B cell (primary cell): ENCODE measurements at regions not wholly inside any gene's neighbourhood (a gene's known extent, or its start where the extent isn't known, plus 50 kb on each side); places are given as distances from the start of the nearest gene placed in this dataset.

Experiments used
- ATAC-seq: fragments of 200-7000 bp; cut with Tn5 transposase; one replicate; pipeline ENCODE4 v1.10.0; 2021; ENCODE audit warnings: low read depth, mild to moderate bottlenecking, moderate number of reproducible peaks, moderate library complexity
- CTCF ChIA-PET: fragments of 350-600 bp; sonication (Branson Sonifier 250); formaldehyde crosslinking; loops from one replicate; lab custom pipeline; 2021; ENCODE audit warnings: antibody characterized with exemption, inconsistent platforms; lab: Charles Lee
- POLR2A ChIA-PET: fragments of 350-600 bp; sonication (Branson Sonifier 250); formaldehyde crosslinking; loops from one replicate; lab custom pipeline; 2021; ENCODE audit warnings: antibody characterized with exemption; lab: Charles Lee
- DNase-seq: peaks from one replicate; pipeline ENCODE4 v3.0.0; 2013
- H2AFZ ChIP-seq: 2 replicates; pipeline ENCODE4 v1.6.1; 2012; ENCODE audit warnings: mild to moderate bottlenecking, low read depth, low read length; ENCODE audit not compliant: insufficient read depth, poor library complexity, severe bottlenecking
- H3K27ac ChIP-seq, 2 donors: 1 replicate in 1 of 2; 2 replicates in 1 of 2; pipeline ENCODE4 v1.5.1; 2012 to 2013; ENCODE audit warnings: low read length in 2 of 2, mild to moderate bottlenecking in 2 of 2, moderate library complexity in 1 of 2
- H3K27me3 ChIP-seq, 4 experiments: fragments of 200-600 bp in 1 of 4; sonication (generic) in 1 of 4; replicated peaks in 1 of 4; 1 replicate in 2 of 4; 2 replicates in 2 of 4; pipeline versions ENCODE4 v1.6.1 to v1.7.0; 2013 to 2016; ENCODE audit warnings: low read length in 3 of 4, mild to moderate bottlenecking in 2 of 4, mixed read lengths in 1 of 4, moderate library complexity in 1 of 4; ENCODE audit not compliant: insufficient read depth in 4 of 4, control insufficient read depth in 3 of 4; ENCODE audit errors: control extremely low read depth in 1 of 4
- H3K36me3 ChIP-seq, 2 experiments: replicated peaks in 1 of 2; 1 replicate in 1 of 2; 2 replicates in 1 of 2; pipeline versions ENCODE4 v1.6.1 to v1.7.1; 2013; ENCODE audit warnings: low read length in 1 of 2; ENCODE audit not compliant: insufficient read depth in 2 of 2, control insufficient read depth in 1 of 2; ENCODE audit errors: control extremely low read depth in 1 of 2, extremely low read depth in 1 of 2
- H3K4me1 ChIP-seq, 2 donors: fragments of 200-600 bp in 1 of 2; sonication (generic) in 1 of 2; 1 replicate in 1 of 2; 2 replicates in 1 of 2; pipeline versions ENCODE4 v1.5.1 to v1.6.1; 2013 to 2017; ENCODE audit warnings: low read length in 2 of 2; ENCODE audit not compliant: control insufficient read depth in 2 of 2, insufficient read depth in 2 of 2
- H3K4me2 ChIP-seq: replicated peaks from 2 replicates; pipeline ENCODE3; 2012; ENCODE audit warnings: mild to moderate bottlenecking, low read depth, low read length; ENCODE audit not compliant: poor library complexity, severe bottlenecking
- H3K4me3 ChIP-seq, 5 experiments: fragments of 200-600 bp in 1 of 5; sonication (generic) in 1 of 5; 1 replicate in 3 of 5; 2 replicates in 2 of 5; pipeline versions ENCODE4 v1.5.1 to v1.7.0; 2011 to 2016; ENCODE audit warnings: low read length in 4 of 5, mild to moderate bottlenecking in 4 of 5, low read depth in 2 of 5, control low read depth in 1 of 5, moderate library complexity in 1 of 5; ENCODE audit not compliant: insufficient read depth in 1 of 5; ENCODE audit errors: control extremely low read depth in 1 of 5, extremely low read depth in 1 of 5
- H3K79me2 ChIP-seq: fragments of 200-600 bp; sonication (generic); one replicate; pipeline ENCODE4 v1.6.0; 2016; ENCODE audit warnings: low read length; ENCODE audit not compliant: control insufficient read depth, insufficient read depth
- H3K9ac ChIP-seq: fragments of 200-600 bp; sonication (generic); 2 replicates; pipeline ENCODE4 v1.6.1; 2017; ENCODE audit warnings: mild to moderate bottlenecking, low read length, moderate library complexity
- H3K9me3 ChIP-seq, 3 donors: one replicate each; pipeline versions ENCODE4 v1.6.1 to v1.7.1; 2013; ENCODE audit warnings: low read length in 2 of 3; ENCODE audit not compliant: control insufficient read depth in 2 of 3, insufficient read depth in 1 of 3; ENCODE audit errors: control extremely low read depth in 1 of 3
- H4K20me1 ChIP-seq: 2 replicates; pipeline ENCODE4 v1.6.0; 2012; ENCODE audit warnings: mild to moderate bottlenecking, low read length; ENCODE audit not compliant: insufficient read depth, control insufficient read depth, poor library complexity, severe bottlenecking
- H3K27ac Mint-ChIP-seq: one replicate; pipeline ENCODE4 v1.8.0; 2021; ENCODE audit warnings: mixed read lengths
- H3K27me3 Mint-ChIP-seq: one replicate; pipeline ENCODE4 v1.8.0; 2021; ENCODE audit warnings: mixed read lengths
- H3K4me1 Mint-ChIP-seq: one replicate; pipeline ENCODE4 v1.8.0; 2021; ENCODE audit warnings: mixed read lengths
- H3K4me3 Mint-ChIP-seq: one replicate; pipeline ENCODE4 v1.8.0; 2021; ENCODE audit warnings: mixed read lengths
- H3K9me3 Mint-ChIP-seq: one replicate; pipeline ENCODE4 v1.8.0; 2022; ENCODE audit warnings: mixed read lengths; ENCODE audit not compliant: insufficient read depth
- EZH2 ChIP-seq: IDR thresholded peaks from 2 replicates; pipeline ENCODE4 v1.6.1; 2012; ENCODE audit warnings: borderline replicate concordance, low read depth, mild to moderate bottlenecking, moderate library complexity, low read length; ENCODE audit not compliant: insufficient read depth, poor library complexity, severe bottlenecking
- WGBS: methylation state at CpG from one replicate; pipeline ENCODE4 v1.1.5; 2013; ENCODE audit warnings: missing lambda C conversion rate; ENCODE audit not compliant: insufficient coverage; 5-methylcytosine and 5-hydroxymethylcytosine counted together
- intact Hi-C: fragments of 100-400 bp; cut with micrococcal nuclease; formaldehyde crosslinking; loops from one replicate; pipeline ENCODE4 v1.10.0; 2022
- TF ChIP-seq, protein P1 (sequence below): fragments of 200-600 bp; IDR thresholded peaks from one replicate; pipeline ENCODE4 v1.8.0; 2022; ENCODE audit warnings: antibody characterized with exemption, mild to moderate bottlenecking

DNA sequence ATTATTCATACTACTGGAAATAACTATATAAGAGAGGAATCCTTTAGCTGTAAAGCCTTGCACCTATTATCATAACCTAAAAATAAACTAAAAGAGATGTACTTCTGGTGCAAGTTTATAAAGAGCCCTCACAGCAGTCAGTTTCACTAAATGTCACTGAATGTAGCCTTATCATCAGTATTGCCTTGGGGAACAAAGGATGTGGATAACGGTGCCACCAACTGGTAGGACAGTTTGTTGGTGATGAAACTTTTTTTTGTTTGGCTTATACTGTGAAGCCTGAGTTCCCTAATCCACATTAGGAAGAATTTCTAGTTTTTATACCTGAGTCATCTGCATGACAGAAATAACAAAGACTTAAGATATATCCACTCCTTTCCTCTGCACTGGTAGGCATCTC, 117.9 kb upstream of the COL1A2 start:
- no peak for TF ChIP-seq EZH2
- TF ChIP-seq, protein P1, sequence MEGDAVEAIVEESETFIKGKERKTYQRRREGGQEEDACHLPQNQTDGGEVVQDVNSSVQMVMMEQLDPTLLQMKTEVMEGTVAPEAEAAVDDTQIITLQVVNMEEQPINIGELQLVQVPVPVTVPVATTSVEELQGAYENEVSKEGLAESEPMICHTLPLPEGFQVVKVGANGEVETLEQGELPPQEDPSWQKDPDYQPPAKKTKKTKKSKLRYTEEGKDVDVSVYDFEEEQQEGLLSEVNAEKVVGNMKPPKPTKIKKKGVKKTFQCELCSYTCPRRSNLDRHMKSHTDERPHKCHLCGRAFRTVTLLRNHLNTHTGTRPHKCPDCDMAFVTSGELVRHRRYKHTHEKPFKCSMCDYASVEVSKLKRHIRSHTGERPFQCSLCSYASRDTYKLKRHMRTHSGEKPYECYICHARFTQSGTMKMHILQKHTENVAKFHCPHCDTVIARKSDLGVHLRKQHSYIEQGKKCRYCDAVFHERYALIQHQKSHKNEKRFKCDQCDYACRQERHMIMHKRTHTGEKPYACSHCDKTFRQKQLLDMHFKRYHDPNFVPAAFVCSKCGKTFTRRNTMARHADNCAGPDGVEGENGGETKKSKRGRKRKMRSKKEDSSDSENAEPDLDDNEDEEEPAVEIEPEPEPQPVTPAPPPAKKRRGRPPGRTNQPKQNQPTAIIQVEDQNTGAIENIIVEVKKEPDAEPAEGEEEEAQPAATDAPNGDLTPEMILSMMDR: peak; percentile 58
- CTCF ChIA-PET: interaction anchor here (1.2 to 3.5 kb wide), 9 partner anchors 11 to 561 kb away, joined by 3 to 19 read pairs (median 5); no protein-coding TSS in a partner anchor
- Histone ChIP-seq H3K4me1 (no peaks in the 10 kb centered on the region), H3K27ac (no peak overlapping the region), H3K79me2 (no peaks in the 10 kb centered on the region), H3K36me3 (no peaks in the 10 kb centered on the region), H3K9me3 (no peaks in the 10 kb centered on the region), H4K20me1 (no peaks in the 10 kb centered on the region), H3K4me2 (no peak overlapping the region), H3K27me3 (peaks cover 0 to 3% (median 0%) of the 10 kb centered on the region in 4 experiments), H2AFZ (no peak overlapping the region), H3K9ac (no peak overlapping the region), H3K4me3 (no peak overlapping the region)
- no CpG with 5 or more reads among the region's 1 CpG for WGBS
- ATAC-seq: peak; percentile 66
- Mint-ChIP-seq H3K27ac (no peak overlapping the region), H3K4me1 (no peaks in the 10 kb centered on the region), H3K9me3 (no peaks in the 10 kb centered on the region), H3K27me3 (peaks cover 9% of the 10 kb centered on the region), H3K4me3 (no peak overlapping the region)
- intact Hi-C loops: loop anchor here (1.0 to 10.0 kb wide), 6 partner anchors 190 to 1032 kb away; no protein-coding TSS in a partner anchor
- POLR2A ChIA-PET: no interaction called here
- DNase-seq: peak; percentile 46

DNA sequence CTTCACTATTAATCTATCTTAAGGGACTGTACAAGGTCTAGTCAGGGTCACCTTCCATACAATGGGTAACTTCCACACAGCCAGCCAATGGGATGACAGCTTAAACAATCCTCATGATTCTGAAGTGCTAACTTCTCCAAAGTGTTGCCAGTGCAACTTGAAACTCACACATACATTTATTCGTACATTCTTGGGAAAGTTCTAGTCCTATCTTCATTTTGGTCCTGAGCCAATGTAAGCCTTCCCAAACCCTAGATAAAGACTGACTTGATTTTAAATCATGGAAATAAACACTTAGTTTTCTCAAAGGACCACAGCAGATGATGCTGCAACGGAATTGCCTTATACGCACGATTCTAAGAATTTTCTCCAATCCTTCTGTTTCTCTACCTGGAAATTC, 117.5 kb upstream of the COL1A2 start:
- no peak overlapping the region for H3K27ac Mint-ChIP-seq
- WGBS: 93% methylated on average over 3 of the region's 4 CpGs
- H3K27ac ChIP-seq: no peak overlapping the region
- H3K4me1 Mint-ChIP-seq: no peaks in the 10 kb centered on the region
- no peaks in the 10 kb centered on the region for H3K4me1 ChIP-seq
- intact Hi-C loops: loop anchor here (1.0 to 10.0 kb wide), 5 partner anchors 190 to 1032 kb away; no protein-coding TSS in a partner anchor
- H4K20me1 ChIP-seq: no peaks in the 10 kb centered on the region
- POLR2A ChIA-PET: no interaction called here
- TF ChIP-seq, protein P1: no peak
- no peak for TF ChIP-seq EZH2
- no peaks in the 10 kb centered on the region for H3K79me2 ChIP-seq
- H3K4me3 Mint-ChIP-seq: no peak overlapping the region
- H3K9ac ChIP-seq: no peak overlapping the region
- no peak overlapping the region for H3K4me3 ChIP-seq
- no peaks in the 10 kb centered on the region for H3K9me3 Mint-ChIP-seq
- no peak for ATAC-seq
- H3K4me2 ChIP-seq: no peak overlapping the region
- H3K9me3 ChIP-seq: no peaks in the 10 kb centered on the region
- CTCF ChIA-PET: interaction anchor here (1.0 to 1.9 kb wide), 7 partner anchors 11 to 561 kb away, joined by 3 to 7 read pairs (median 4); no protein-coding TSS in a partner anchor
- no peak overlapping the region for H2AFZ ChIP-seq
- H3K36me3 ChIP-seq: no peaks in the 10 kb centered on the region
- peaks cover 0 to 4% (median 0%) of the 10 kb centered on the region in 4 experiments for H3K27me3 ChIP-seq
- H3K27me3 Mint-ChIP-seq: peaks cover 12% of the 10 kb centered on the region
- no peak for DNase-seq
